OCI-LY1 (cell line): ENCODE measurements at regions not wholly inside any gene's neighbourhood (a gene's known extent, or its start where the extent isn't known, plus 50 kb on each side); places are given as distances from the start of the nearest gene placed in this dataset.

Source experiments
- EZH2 ChIP-seq: fragments of 200-600 bp; sonication (generic), shearing (Covaris generic); IDR thresholded peaks from 2 replicates; pipeline ENCODE4 v1.8.0; 2017; ENCODE audit warnings: borderline replicate concordance, mixed run types, mild to moderate bottlenecking, antibody characterized with exemption, low read length, moderate library complexity, mixed read lengths
- TF ChIP-seq, protein P1 (sequence below): fragments of 200-600 bp; sonication (generic), shearing (Covaris generic); IDR thresholded peaks from 2 replicates; pipeline ENCODE4 v1.5.1; 2017; ENCODE audit warnings: mild to moderate bottlenecking, antibody characterized with exemption, low read length, moderate library complexity, mixed read lengths

DNA sequence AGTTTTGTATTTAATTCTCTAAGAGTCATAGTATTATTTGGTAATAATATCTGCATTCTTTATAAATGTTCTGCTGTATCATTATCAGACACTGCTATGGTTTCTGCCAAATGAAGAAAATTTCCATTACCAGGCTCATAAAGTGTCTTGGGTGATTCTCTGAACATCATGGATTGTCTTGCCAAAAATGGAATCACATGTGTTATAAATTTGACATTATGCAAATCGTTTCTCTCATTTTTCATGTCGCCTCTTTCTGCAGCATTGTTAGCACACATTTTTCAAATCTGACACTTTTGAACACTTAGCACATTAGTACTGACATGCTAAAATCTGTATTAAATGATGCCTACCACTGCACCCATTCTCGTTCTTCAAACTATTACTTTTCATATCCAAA lies 74.2 kb upstream of the NEK7 start:
- no peak for TF ChIP-seq EZH2
- TF ChIP-seq, protein P1, sequence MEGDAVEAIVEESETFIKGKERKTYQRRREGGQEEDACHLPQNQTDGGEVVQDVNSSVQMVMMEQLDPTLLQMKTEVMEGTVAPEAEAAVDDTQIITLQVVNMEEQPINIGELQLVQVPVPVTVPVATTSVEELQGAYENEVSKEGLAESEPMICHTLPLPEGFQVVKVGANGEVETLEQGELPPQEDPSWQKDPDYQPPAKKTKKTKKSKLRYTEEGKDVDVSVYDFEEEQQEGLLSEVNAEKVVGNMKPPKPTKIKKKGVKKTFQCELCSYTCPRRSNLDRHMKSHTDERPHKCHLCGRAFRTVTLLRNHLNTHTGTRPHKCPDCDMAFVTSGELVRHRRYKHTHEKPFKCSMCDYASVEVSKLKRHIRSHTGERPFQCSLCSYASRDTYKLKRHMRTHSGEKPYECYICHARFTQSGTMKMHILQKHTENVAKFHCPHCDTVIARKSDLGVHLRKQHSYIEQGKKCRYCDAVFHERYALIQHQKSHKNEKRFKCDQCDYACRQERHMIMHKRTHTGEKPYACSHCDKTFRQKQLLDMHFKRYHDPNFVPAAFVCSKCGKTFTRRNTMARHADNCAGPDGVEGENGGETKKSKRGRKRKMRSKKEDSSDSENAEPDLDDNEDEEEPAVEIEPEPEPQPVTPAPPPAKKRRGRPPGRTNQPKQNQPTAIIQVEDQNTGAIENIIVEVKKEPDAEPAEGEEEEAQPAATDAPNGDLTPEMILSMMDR: no peak
